HG02870 (cell line): ENCODE measurements at regions not wholly inside any gene's neighbourhood (a gene's known extent, or its start where the extent isn't known, plus 50 kb on each side); places are given as distances from the start of the nearest gene placed in this dataset.
A peak's percentile ranks its signal among the peaks of the same experiment; 100 is the strongest.

Source experiments
- ATAC-seq: cut with Tn5 transposase; IDR thresholded peaks from one replicate; pipeline ENCODE4 v1.9.1; 2021; ENCODE audit warnings: mild to moderate bottlenecking, moderate library complexity; ENCODE audit not compliant: unreplicated experiment

GRCh38 chr5:17428176-17428800 is 69.7 kb upstream of the TAF11L2 start:
- ATAC-seq = no peak

- no peak for ATAC-seq
Measured at GRCh38 chr5:17429353-17429752, 68.7 kb upstream of the TAF11L2 start.

GRCh38 chr5:17430241-17430640 is 67.8 kb upstream of the TAF11L2 start:
- ATAC-seq = no peak

GRCh38 chr5:17431272-17432050 is 66.6 kb upstream of the TAF11L2 start:
- ATAC-seq = peak; percentile 30

- no peak for ATAC-seq
Measured at GRCh38 chr5:17432569-17432968, 65.5 kb upstream of the TAF11L2 start.

- no peak for ATAC-seq
Measured at GRCh38 chr5:17433406-17433805, 64.6 kb upstream of the TAF11L2 start.

- peak; percentile 59 for ATAC-seq
Measured at GRCh38 chr5:17434982-17435381, 63.0 kb upstream of the TAF11L2 start.

GRCh38 chr5:17436350-17436749 is 61.7 kb upstream of the TAF11L2 start:
- peak; percentile 23 for ATAC-seq

- peak; percentile 68 for ATAC-seq
Measured at GRCh38 chr5:17436761-17437221, 61.2 kb upstream of the TAF11L2 start.

GRCh38 chr5:17438027-17438426 is 60.0 kb upstream of the TAF11L2 start:
- ATAC-seq = no peak

- no peak for ATAC-seq
Measured at GRCh38 chr5:17439956-17440355, 58.1 kb upstream of the TAF11L2 start.

- ATAC-seq = no peak
Measured at GRCh38 chr5:17440766-17441165, 57.3 kb upstream of the TAF11L2 start.

- no peak for ATAC-seq
Measured at GRCh38 chr5:17441351-17441750, 56.7 kb upstream of the TAF11L2 start.

- ATAC-seq = no peak
Measured at GRCh38 chr5:17443333-17444130, 54.5 kb upstream of the TAF11L2 start.

GRCh38 chr5:17444496-17444895 is 53.5 kb upstream of the TAF11L2 start:
- no peak for ATAC-seq

- ATAC-seq = no peak
Measured at GRCh38 chr5:17445185-17445584, 52.8 kb upstream of the TAF11L2 start.
